CD4-positive, alpha-beta T cell (primary cell): ENCODE measurements at regions not wholly inside any gene's neighbourhood (a gene's known extent, or its start where the extent isn't known, plus 50 kb on each side); places are given as distances from the start of the nearest gene placed in this dataset.

ENCODE experiments used
- ATAC-seq: fragments of 200-7000 bp; cut with Tn5 transposase; one replicate; pipeline ENCODE4 v1.10.0; 2022; ENCODE audit warnings: mild to moderate bottlenecking; ENCODE audit not compliant: poor library complexity
- CTCF ChIA-PET: fragments of 350-600 bp; sonication (Branson Sonifier 250); formaldehyde crosslinking; loops from one replicate; lab custom pipeline; 2021; ENCODE audit warnings: antibody characterized with exemption, inconsistent platforms; lab: Charles Lee
- POLR2A ChIA-PET: fragments of 350-600 bp; sonication (Branson Sonifier 250); formaldehyde crosslinking; loops from one replicate; lab custom pipeline; 2021; ENCODE audit warnings: antibody characterized with exemption, inconsistent platforms; lab: Charles Lee
- DNase-seq, 14 experiments: peaks; one replicate each; pipeline ENCODE4 v3.0.0-alpha.2; 2013 to 2020; ENCODE audit warnings: mixed read lengths in 2 of 14
- H3K27ac ChIP-seq, 2 donors: one replicate each; pipeline versions ENCODE4 v1.5.1 to v1.7.0; 2013; ENCODE audit warnings: low read length in 2 of 2, low read depth in 1 of 2, mild to moderate bottlenecking in 1 of 2
- H3K27me3 ChIP-seq, 2 experiments: 1 replicate in 1 of 2; 2 replicates in 1 of 2; pipeline versions ENCODE4 v1.6.1 to v1.7.0; 2013; ENCODE audit warnings: low read length in 2 of 2, control low read depth in 1 of 2, mild to moderate bottlenecking in 1 of 2, moderate library complexity in 1 of 2; ENCODE audit not compliant: insufficient read depth in 2 of 2, control insufficient read depth in 1 of 2
- H3K36me3 ChIP-seq: one replicate; pipeline ENCODE4 v1.6.1; 2013; ENCODE audit warnings: low read length, control low read depth; ENCODE audit not compliant: insufficient read depth
- H3K4me1 ChIP-seq: one replicate; pipeline ENCODE4 v1.6.1; 2013; ENCODE audit warnings: low read length, control low read depth; ENCODE audit not compliant: insufficient read depth
- H3K4me3 ChIP-seq: one replicate; pipeline ENCODE4 v1.5.1; 2013; ENCODE audit warnings: mild to moderate bottlenecking, low read length, moderate library complexity
- H3K9me3 ChIP-seq, 2 experiments: 1 replicate in 1 of 2; 2 replicates in 1 of 2; pipeline versions ENCODE4 v1.6.1 to v1.7.0; 2013; ENCODE audit warnings: low read length in 2 of 2, mild to moderate bottlenecking in 2 of 2, control low read depth in 1 of 2, moderate library complexity in 1 of 2; ENCODE audit not compliant: control insufficient read depth in 1 of 2, insufficient read depth in 1 of 2
- H3K27ac Mint-ChIP-seq: one replicate; pipeline ENCODE4 v1.8.0; 2020; ENCODE audit warnings: mixed read lengths
- H3K27me3 Mint-ChIP-seq: one replicate; pipeline ENCODE4 v1.8.0; 2021; ENCODE audit warnings: mixed read lengths
- H3K36me3 Mint-ChIP-seq: one replicate; pipeline ENCODE4 v1.8.0; 2021; ENCODE audit warnings: low read depth, mixed read lengths
- H3K4me1 Mint-ChIP-seq: one replicate; pipeline ENCODE4 v1.8.0; 2021; ENCODE audit warnings: low read depth, mixed read lengths
- H3K4me3 Mint-ChIP-seq: one replicate; pipeline ENCODE4 v1.8.0; 2020; ENCODE audit warnings: mild to moderate bottlenecking, mixed read lengths
- H3K9me3 Mint-ChIP-seq: one replicate; pipeline ENCODE4 v1.8.0; 2020; ENCODE audit warnings: mixed read lengths
- CTCF ChIP-seq: fragments of 200-600 bp; IDR thresholded peaks from one replicate; pipeline ENCODE4 v1.8.0; 2022; ENCODE audit warnings: antibody characterized with exemption, mild to moderate bottlenecking
- intact Hi-C, 2 experiments: fragments of 100-400 bp; cut with DNase I in 1 of 2; cut with micrococcal nuclease in 1 of 2; formaldehyde crosslinking; loops; one replicate each; pipeline versions ENCODE4 v1.15.1 to v1.9.0; 2023 to 2025; cut with DNase I, micrococcal nuclease

- POLR2A ChIA-PET = no interaction called here
- H3K4me3 Mint-ChIP-seq = no peak overlapping the region
- intact Hi-C loops = no loop called here
Observed at GRCh38 chr14:40887912-40888311, 718.8 kb upstream of the LRFN5 start.

GRCh38 chr14:40870252-40870651 lies 736.4 kb upstream of the LRFN5 start:
- Histone ChIP-seq H3K27me3 (no peaks in the 10 kb centered on the region), H3K4me1 (no peaks in the 10 kb centered on the region), H3K27ac (no peak overlapping the region), H3K9me3 (no peaks in the 10 kb centered on the region), H3K4me3 (no peak overlapping the region), H3K36me3 (no peaks in the 10 kb centered on the region)
- no peaks in the 10 kb centered on the region for H3K4me1 Mint-ChIP-seq
- ChIA-PET CTCF (no interaction called here), POLR2A (no interaction called here)
- no peak overlapping the region for H3K4me3 Mint-ChIP-seq
- peaks cover 6% of the 10 kb centered on the region for H3K9me3 Mint-ChIP-seq
- TF ChIP-seq CTCF = no peak
- no peak for DNase-seq
- H3K36me3 Mint-ChIP-seq = no peaks in the 10 kb centered on the region
- no peaks in the 10 kb centered on the region for H3K27me3 Mint-ChIP-seq
- ATAC-seq = no peak
- intact Hi-C loops = no loop called here
- H3K27ac Mint-ChIP-seq = no peak overlapping the region

More at GRCh38 chr14:40887912-40888311, 718.8 kb upstream of the LRFN5 start:
- Mint-ChIP-seq H3K27ac (no peak overlapping the region), H3K36me3 (no peaks in the 10 kb centered on the region), H3K4me1 (no peaks in the 10 kb centered on the region), H3K27me3 (no peaks in the 10 kb centered on the region), H3K9me3 (no peaks in the 10 kb centered on the region)
- no peaks in the 10 kb centered on the region for H3K27me3 ChIP-seq
- no peak for ATAC-seq
- H3K36me3 ChIP-seq = no peaks in the 10 kb centered on the region
- DNase-seq = no peak
- H3K9me3 ChIP-seq = no peaks in the 10 kb centered on the region
- H3K27ac ChIP-seq = no peak overlapping the region
- CTCF ChIA-PET = interaction anchor here (0.7 kb wide), 1 partner anchor 9 kb away, joined by 4 read pairs; no protein-coding TSS in a partner anchor
- no peak overlapping the region for H3K4me3 ChIP-seq
- H3K4me1 ChIP-seq = no peaks in the 10 kb centered on the region
- no peak for TF ChIP-seq CTCF

- H3K36me3 Mint-ChIP-seq = no peaks in the 10 kb centered on the region
- no peak overlapping the region for H3K4me3 Mint-ChIP-seq
- POLR2A ChIA-PET = no interaction called here
- no peaks in the 10 kb centered on the region for H3K4me1 Mint-ChIP-seq
- intact Hi-C loops = no loop called here
- Histone ChIP-seq H3K4me1 (no peaks in the 10 kb centered on the region), H3K4me3 (no peak overlapping the region), H3K9me3 (peaks cover 0 to 5% of the 10 kb centered on the region in 2 experiments), H3K27ac (no peak overlapping the region), H3K27me3 (no peaks in the 10 kb centered on the region), H3K36me3 (no peaks in the 10 kb centered on the region)
- CTCF ChIA-PET = no interaction called here
- TF ChIP-seq CTCF = no peak
- peaks cover 12% of the 10 kb centered on the region for H3K9me3 Mint-ChIP-seq
- H3K27ac Mint-ChIP-seq = no peak overlapping the region
- no peaks in the 10 kb centered on the region for H3K27me3 Mint-ChIP-seq
- ATAC-seq = no peak
- no peak for DNase-seq
Observed at GRCh38 chr14:40859055-40859454, 747.6 kb upstream of the LRFN5 start.
